T1000 (cell line): ENCODE measurements at regions not wholly inside any gene's neighbourhood (a gene's known extent, or its start where the extent isn't known, plus 50 kb on each side); places are given as distances from the start of the nearest gene placed in this dataset.

ENCODE experiments used
- DNase-seq: peaks from one replicate; lab custom pipeline; 2025; ENCODE audit warnings: mixed read lengths; lab: John Stamatoyannopoulos, UW

GRCh38 chr13:104854698-104855097 lies 1680.8 kb downstream of the EFNB2 start:
- DNase-seq: no peak

- no peak for DNase-seq
These were observed 1681.5 kb downstream of the EFNB2 start for GRCh38 chr13:104854007-104854406.

GRCh38 chr13:104847922-104848321 lies 1687.5 kb downstream of the EFNB2 start:
- no peak for DNase-seq

- no peak for DNase-seq
These were observed 1692.1 kb downstream of the EFNB2 start for GRCh38 chr13:104843401-104843800.

- no peak for DNase-seq
These were observed 1694.4 kb downstream of the EFNB2 start for GRCh38 chr13:104841110-104841509.

- no peak for DNase-seq
These were observed 1697.7 kb downstream of the EFNB2 start for GRCh38 chr13:104837756-104838155.

- no peak for DNase-seq
These were observed 1702.2 kb downstream of the EFNB2 start for GRCh38 chr13:104833221-104833620.

- no peak for DNase-seq
These were observed 1703.2 kb downstream of the EFNB2 start for GRCh38 chr13:104832231-104832630.

GRCh38 chr13:104831831-104832230 lies 1703.6 kb downstream of the EFNB2 start:
- DNase-seq: no peak

- no peak for DNase-seq
These were observed 1711.8 kb downstream of the EFNB2 start for GRCh38 chr13:104823709-104824108.

GRCh38 chr13:104823071-104823470 lies 1712.4 kb downstream of the EFNB2 start:
- no peak for DNase-seq

GRCh38 chr13:104817271-104817670 lies 1718.2 kb downstream of the EFNB2 start:
- DNase-seq: no peak

GRCh38 chr13:104816726-104817125 lies 1718.7 kb downstream of the EFNB2 start:
- no peak for DNase-seq

GRCh38 chr13:104810242-104810641 lies 1725.2 kb downstream of the EFNB2 start:
- DNase-seq: no peak

- DNase-seq: no peak
These were observed 1726.0 kb downstream of the EFNB2 start for GRCh38 chr13:104809483-104809882.

- no peak for DNase-seq
These were observed 1730.1 kb downstream of the EFNB2 start for GRCh38 chr13:104805346-104805745.

GRCh38 chr13:104799152-104799551 lies 1732.9 kb upstream of the SLC10A2 start:
- DNase-seq: no peak

- DNase-seq: no peak
These were observed 1732.3 kb upstream of the SLC10A2 start for GRCh38 chr13:104798486-104798885.

- no peak for DNase-seq
These were observed 1730.4 kb upstream of the SLC10A2 start for GRCh38 chr13:104796581-104796980.

- no peak for DNase-seq
These were observed 1719.7 kb upstream of the SLC10A2 start for GRCh38 chr13:104785952-104786351.

- DNase-seq: no peak
These were observed 1718.7 kb upstream of the SLC10A2 start for GRCh38 chr13:104784891-104785290.

GRCh38 chr13:104782741-104783140 lies 1716.5 kb upstream of the SLC10A2 start:
- no peak for DNase-seq

GRCh38 chr13:104779311-104779993 lies 1713.2 kb upstream of the SLC10A2 start:
- no peak for DNase-seq

- no peak for DNase-seq
These were observed 1707.6 kb upstream of the SLC10A2 start for GRCh38 chr13:104773775-104774174.
